ENCODE measurements at regions not wholly inside any gene's neighbourhood (a gene's known extent, or its start where the extent isn't known, plus 50 kb on each side); places are given as distances from the start of the nearest gene placed in this dataset.

GRCh38 chr2:136539355-136539754, 226.0 kb upstream of the THSD7B start:
- no peak for TF ChIP-seq CTCF (IDR thresholded peaks at IDR 0.05; ENCODE audit: borderline replicate concordance, control extremely low read depth, extremely low read depth, insufficient read depth, missing control alignments)
- no peak for DNase-seq (ENCODE audit: low spot score)
- in situ Hi-C loops (cut with MboI; ENCODE audit: low sequenced_read_pairs, unreplicated experiment): no loop called here

GRCh38 chr2:136538489-136538888, 226.9 kb upstream of the THSD7B start:
- in situ Hi-C loops (cut with MboI; ENCODE audit: low sequenced_read_pairs, unreplicated experiment): no loop called here
- DNase-seq (ENCODE audit: low spot score): no peak
- no peak for TF ChIP-seq CTCF (IDR thresholded peaks at IDR 0.05; ENCODE audit: borderline replicate concordance, control extremely low read depth, extremely low read depth, insufficient read depth, missing control alignments)

- TF ChIP-seq CTCF (IDR thresholded peaks at IDR 0.05; ENCODE audit: borderline replicate concordance, control extremely low read depth, extremely low read depth, insufficient read depth, missing control alignments): no peak
- in situ Hi-C loops (cut with MboI; ENCODE audit: low sequenced_read_pairs, unreplicated experiment): no loop called here
- no peak for DNase-seq (ENCODE audit: low spot score)
These were observed 230.5 kb upstream of the THSD7B start for GRCh38 chr2:136534811-136535210.

GRCh38 chr2:136532171-136532570, 233.2 kb upstream of the THSD7B start:
- DNase-seq (ENCODE audit: low spot score): no peak
- no peak for TF ChIP-seq CTCF (IDR thresholded peaks at IDR 0.05; ENCODE audit: borderline replicate concordance, control extremely low read depth, extremely low read depth, insufficient read depth, missing control alignments)
- in situ Hi-C loops (cut with MboI; ENCODE audit: low sequenced_read_pairs, unreplicated experiment): no loop called here

- DNase-seq (ENCODE audit: low spot score): no peak
- in situ Hi-C loops (cut with MboI; ENCODE audit: low sequenced_read_pairs, unreplicated experiment): no loop called here
- TF ChIP-seq CTCF (IDR thresholded peaks at IDR 0.05; ENCODE audit: borderline replicate concordance, control extremely low read depth, extremely low read depth, insufficient read depth, missing control alignments): no peak
These were observed 233.6 kb upstream of the THSD7B start for GRCh38 chr2:136531731-136532130.

- no peak for TF ChIP-seq CTCF (IDR thresholded peaks at IDR 0.05; ENCODE audit: borderline replicate concordance, control extremely low read depth, extremely low read depth, insufficient read depth, missing control alignments)
- no peak for DNase-seq (ENCODE audit: low spot score)
- in situ Hi-C loops (cut with MboI; ENCODE audit: low sequenced_read_pairs, unreplicated experiment): no loop called here
These were observed 235.2 kb upstream of the THSD7B start for GRCh38 chr2:136530146-136530545.

GRCh38 chr2:136527560-136527959, 237.8 kb upstream of the THSD7B start:
- TF ChIP-seq CTCF (IDR thresholded peaks at IDR 0.05; ENCODE audit: borderline replicate concordance, control extremely low read depth, extremely low read depth, insufficient read depth, missing control alignments): no peak
- in situ Hi-C loops (cut with MboI; ENCODE audit: low sequenced_read_pairs, unreplicated experiment): no loop called here
- DNase-seq (ENCODE audit: low spot score): no peak
